ENCODE measurements at regions not wholly inside any gene's neighbourhood (a gene's known extent, or its start where the extent isn't known, plus 50 kb on each side); places are given as distances from the start of the nearest gene placed in this dataset.

GRCh38 chr1:34408011-34408410 is 231.3 kb downstream of the C1orf94 start:
- DNase-seq (ENCODE audit: low read depth): no peak

GRCh38 chr1:34409689-34410229 is 233.1 kb downstream of the C1orf94 start:
- DNase-seq (ENCODE audit: low read depth): no peak

- no peak for DNase-seq (ENCODE audit: low read depth)
These were observed 236.1 kb downstream of the C1orf94 start for GRCh38 chr1:34412598-34413370.

GRCh38 chr1:34415140-34415539 is 238.4 kb downstream of the C1orf94 start:
- no peak for DNase-seq (ENCODE audit: low read depth)

- DNase-seq (ENCODE audit: low read depth): no peak
These were observed 241.5 kb downstream of the C1orf94 start for GRCh38 chr1:34418166-34418565.

GRCh38 chr1:34419663-34420136 is 243.0 kb downstream of the C1orf94 start:
- DNase-seq (ENCODE audit: low read depth): no peak

GRCh38 chr1:34425046-34425445 is 248.3 kb downstream of the C1orf94 start:
- no peak for DNase-seq (ENCODE audit: low read depth)

DNA sequence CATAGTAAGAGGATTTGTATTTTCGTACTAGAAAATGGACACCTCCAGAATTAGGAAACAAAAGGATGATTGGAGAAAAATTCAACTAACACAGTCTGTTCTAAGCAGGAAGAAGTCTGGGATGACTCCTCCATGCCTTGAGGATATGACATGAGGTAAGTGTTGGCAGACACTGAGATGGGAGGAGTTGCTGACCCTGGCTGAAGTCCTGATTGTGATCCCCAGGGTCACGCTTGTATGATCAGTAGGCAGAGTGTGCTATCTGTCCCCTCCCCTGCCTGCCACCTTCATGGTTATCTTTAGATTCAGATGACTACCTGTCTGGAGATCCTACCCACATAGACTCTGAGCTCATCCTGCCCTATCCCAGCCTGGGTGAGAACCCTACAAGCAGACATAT is 249.1 kb downstream of the C1orf94 start:
- DNase-seq (ENCODE audit: low read depth): no peak

DNA sequence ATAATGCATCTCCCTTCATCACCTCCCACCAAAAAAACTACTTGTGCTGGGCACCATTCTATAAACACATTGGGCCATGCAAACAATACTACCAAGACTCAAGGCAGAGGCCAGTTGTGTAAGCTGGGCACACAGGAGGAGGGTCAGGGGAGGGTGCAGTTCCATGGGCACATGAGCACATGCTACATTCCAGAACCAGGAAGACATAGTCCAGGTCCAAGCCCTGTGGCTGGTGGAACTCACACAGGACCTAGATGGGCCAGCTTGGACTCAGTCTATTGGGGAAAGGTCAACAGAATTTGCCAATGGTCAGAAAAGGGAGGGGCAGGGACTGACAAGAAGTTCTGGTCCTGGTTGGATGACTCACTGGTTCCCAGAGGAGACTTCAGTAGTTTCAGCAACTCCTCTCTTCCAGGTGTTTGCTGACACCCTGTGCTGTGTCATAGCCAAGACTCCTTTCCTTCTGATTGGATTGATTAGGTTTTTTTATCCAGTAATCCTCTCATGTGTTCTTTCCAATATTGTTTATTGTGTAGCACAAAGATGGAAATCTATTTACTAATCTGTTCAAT is 249.7 kb downstream of the C1orf94 start:
- no peak for DNase-seq (ENCODE audit: low read depth)

DNA sequence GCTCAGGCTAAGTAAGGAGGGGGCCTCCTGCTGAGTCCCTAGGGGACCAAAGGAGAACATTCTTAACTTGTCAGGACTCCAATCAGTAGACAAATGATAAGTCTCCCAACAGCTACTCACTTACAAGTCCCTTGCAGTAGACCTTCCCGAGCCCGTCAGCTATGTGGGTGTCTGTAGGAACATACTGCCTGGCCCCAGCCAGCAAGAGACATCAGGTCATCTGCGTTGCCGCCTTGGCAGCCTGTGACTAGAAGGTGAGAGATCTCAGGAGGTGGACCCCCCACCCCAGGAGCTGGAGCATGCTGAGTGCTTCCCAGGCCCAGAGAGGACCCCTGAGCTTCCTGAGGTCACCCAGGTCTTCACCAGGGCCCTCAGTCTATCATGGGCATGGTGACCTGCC is 250.5 kb downstream of the C1orf94 start:
- no peak for DNase-seq (ENCODE audit: low read depth)

DNA sequence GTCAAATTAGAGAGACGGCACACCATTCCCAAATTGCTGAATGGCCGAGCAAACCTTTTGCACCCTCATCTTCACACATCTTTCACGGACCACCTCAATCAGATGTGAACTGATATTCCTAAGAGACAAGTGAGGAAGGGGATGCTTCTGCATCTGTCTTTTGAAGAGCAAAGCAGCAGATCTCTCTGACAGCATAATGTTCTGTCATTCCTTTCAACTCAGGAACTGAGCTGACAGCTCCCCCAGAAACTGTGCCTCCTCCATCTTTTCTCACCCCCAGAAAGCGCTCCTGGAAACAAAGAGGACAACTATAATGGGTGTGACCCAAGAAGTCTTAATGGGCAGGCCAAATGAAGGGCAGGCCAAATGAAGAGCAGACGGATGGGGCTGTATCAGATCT is 256.4 kb downstream of the C1orf94 start:
- DNase-seq (ENCODE audit: low read depth): no peak

DNA sequence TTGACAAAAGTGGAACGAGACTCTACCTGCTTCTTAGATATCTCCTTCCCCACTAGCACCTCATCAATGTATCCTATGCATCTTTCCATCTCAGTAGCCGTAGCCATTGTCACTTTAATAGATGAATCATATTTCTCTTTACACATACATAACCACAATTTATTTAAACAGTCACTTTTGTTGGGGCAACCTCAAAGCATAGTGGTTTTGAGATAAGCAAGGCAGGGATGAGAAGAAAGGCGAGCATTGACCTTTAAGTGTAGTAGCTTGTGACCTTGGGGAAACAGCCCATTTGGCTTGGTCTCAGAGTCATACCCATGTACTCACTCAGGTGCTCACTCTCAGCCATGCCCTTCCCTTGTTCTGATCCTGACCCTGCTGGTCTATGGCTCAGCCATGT is 260.1 kb downstream of the C1orf94 start:
- no peak for DNase-seq (ENCODE audit: low read depth)

DNA sequence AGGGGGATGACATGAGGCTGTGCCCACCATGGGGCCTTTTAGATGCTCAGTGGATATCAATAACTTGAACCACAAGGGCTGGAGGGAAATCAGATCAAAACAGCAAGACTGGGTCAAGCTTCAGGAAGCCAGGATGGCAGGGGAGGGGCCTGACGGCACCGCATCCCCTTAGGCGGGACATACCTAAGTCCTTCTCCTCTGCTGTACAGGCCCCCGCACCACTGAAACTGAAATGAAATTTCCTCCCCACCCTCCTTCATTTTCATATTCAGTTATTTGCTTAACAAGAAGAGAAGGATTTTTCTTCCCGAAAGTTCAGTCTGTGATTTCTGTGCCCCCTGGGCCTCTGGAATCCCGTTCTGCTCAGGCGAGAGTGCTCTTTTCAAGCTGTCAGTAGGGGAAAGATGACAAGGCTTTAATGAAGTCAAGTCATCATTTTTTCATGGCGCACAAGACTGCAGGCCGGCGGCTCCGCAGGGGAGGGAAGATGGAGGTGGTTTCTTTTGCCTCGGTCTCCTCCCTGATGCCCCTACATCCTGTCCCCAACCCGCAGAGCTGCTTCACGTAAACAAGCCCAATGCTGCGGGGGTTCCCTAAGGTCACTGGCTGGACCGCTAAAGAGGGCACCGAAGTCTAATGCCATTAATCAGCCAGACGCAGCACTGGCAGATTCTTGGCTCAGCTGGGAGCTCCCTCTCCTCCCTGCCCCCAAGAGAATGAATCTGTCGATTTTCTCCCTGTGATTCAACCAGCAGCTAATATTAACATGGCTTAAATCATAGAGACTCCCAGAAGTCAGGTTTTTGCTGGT is 264.8 kb downstream of the C1orf94 start:
- no peak for DNase-seq (ENCODE audit: low read depth)

- no peak for DNase-seq (ENCODE audit: low read depth)
These were observed 267.8 kb downstream of the C1orf94 start for GRCh38 chr1:34444516-34444915.

- DNase-seq (ENCODE audit: low read depth): no peak
These were observed 273.6 kb downstream of the C1orf94 start for GRCh38 chr1:34450325-34450724.

DNA sequence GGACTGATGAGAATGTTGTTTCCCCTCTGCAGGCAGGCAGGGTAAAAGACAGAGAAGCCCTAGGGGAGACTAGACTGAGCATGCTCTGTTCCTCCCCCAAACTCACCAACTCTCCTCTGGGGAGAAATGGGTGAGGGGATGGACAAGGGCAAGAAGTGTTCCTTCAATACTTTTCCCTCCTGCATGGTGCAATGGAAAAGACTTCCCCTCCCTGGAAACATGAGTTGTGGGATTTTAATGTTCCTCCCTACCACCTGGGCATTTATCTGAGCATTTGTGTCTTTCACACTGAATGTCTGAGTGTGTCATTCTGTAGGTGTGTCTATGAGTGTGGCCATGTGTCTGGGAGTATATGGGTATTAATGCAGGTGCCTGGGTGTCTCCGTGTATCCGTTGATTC is 275.7 kb downstream of the C1orf94 start:
- DNase-seq (ENCODE audit: low read depth): no peak

- DNase-seq (ENCODE audit: low read depth): no peak
These were observed 278.4 kb downstream of the C1orf94 start for GRCh38 chr1:34455121-34455520.

GRCh38 chr1:34460193-34460592 is 283.5 kb downstream of the C1orf94 start:
- peak; percentile 4 for DNase-seq (ENCODE audit: low read depth)

GRCh38 chr1:34470401-34470800 is 284.4 kb upstream of the GJB5 start:
- no peak for DNase-seq (ENCODE audit: low read depth)

- no peak for DNase-seq (ENCODE audit: low read depth)
These were observed 280.3 kb upstream of the GJB5 start for GRCh38 chr1:34474566-34474965.

DNA sequence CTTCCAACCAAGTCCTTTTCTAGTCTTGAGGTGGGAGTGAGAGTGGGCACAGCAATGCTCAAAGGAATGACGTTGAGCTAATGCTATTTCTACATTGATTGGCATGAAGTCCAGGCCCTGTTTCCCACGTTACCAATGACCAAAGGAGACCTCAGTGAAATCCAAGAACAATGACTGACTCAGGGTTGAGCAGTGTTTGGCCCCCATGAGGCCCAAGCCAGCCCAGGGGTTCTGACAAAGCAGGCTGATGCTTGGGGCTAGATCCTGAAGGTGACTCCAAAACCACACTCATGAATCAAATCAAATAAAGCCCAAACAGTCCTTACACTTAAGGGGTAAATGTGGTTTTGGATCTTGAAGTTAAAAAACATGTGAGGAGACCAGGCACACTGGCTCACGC is 278.5 kb upstream of the GJB5 start:
- no peak for DNase-seq (ENCODE audit: low read depth)

- DNase-seq (ENCODE audit: low read depth): no peak
These were observed 277.2 kb upstream of the GJB5 start for GRCh38 chr1:34477632-34478141.
